ENCODE measurements at regions not wholly inside any gene's neighbourhood (a gene's known extent, or its start where the extent isn't known, plus 50 kb on each side); places are given as distances from the start of the nearest gene placed in this dataset.

- DNase-seq (ENCODE audit: low spot score): no peak
Measured at GRCh38 chr5:175388531-175388930, 55.5 kb downstream of the DRD1 start.

DNA sequence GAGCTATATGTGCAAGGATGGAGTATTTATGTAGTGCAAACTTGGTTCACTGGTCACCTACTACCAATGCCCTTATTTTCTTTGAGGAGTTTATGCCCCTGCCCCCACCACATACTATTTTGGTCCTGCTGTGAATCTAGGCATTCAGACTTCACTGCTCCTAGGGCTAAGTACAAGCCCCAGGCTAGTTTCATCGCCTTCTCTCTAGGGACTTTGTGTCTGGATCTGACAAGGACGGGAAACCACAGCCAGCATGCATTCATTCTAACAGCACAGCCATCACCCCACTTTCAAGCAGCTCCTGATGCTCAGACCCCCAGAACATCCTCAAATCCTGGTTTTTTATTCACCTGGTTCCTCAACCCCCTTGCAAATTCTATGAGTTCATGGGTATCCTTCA is 56.8 kb downstream of the DRD1 start:
- no peak for DNase-seq (ENCODE audit: low spot score)

DNA sequence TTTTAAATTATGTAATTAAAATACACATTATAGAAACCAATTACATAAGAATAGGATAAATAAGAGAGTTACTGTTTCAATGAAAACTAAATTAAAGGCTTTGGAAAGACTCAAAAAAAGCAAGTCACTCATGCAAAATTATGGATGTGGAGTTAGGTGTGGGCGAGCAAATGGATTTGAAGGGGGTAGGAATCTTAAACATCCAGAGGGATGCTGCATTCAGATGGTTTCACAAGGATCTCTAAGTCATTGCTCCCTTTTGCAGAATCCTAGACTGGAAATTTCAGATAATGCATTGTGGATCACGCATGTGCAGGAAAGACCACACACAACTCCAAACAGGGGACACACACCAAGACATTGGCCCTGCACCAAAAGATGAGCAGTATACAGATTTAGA is 57.5 kb downstream of the DRD1 start:
- no peak for DNase-seq (ENCODE audit: low spot score)

GRCh38 chr5:175385691-175386362 is 58.2 kb downstream of the DRD1 start:
- DNase-seq (ENCODE audit: low spot score): no peak

DNA sequence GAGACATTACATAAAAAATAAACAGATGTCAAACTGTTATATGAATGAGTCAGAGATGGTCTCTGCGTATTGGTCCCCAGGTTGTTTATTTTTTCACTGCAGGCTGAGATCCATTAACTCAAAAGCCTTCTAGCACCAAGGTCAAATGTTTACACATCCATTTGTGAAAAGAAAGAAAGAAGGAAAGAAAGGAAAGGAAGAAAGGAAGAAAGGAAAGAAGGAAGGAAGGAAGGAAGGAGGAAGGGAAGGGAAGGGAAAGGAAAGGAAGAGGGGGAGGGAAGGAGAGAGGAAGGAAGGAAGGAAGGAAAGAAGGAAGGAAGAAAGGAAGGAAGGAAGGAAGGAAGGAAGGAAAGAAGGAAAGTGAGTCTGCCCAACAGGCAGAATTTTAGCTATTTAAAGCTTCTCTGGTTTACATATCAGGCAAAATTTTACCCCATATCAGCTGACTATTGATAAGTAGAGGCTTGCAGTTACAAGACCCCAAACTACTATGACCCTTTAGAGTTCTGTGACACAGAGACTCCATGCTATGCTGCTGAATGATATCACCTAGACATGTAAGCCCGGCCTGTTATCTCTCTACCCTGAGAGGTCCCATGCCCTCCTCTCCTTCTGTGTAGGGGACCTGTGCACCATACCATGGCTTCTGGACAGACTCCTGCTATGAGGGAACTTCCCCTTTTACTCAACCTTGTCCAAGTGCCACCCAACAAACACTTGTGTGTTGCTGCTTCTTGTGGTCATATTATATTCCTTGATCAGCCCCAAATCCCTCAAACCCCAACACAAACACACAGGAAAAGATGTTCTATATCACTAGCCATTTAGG is 59.0 kb downstream of the DRD1 start:
- no peak for DNase-seq (ENCODE audit: low spot score)

DNA sequence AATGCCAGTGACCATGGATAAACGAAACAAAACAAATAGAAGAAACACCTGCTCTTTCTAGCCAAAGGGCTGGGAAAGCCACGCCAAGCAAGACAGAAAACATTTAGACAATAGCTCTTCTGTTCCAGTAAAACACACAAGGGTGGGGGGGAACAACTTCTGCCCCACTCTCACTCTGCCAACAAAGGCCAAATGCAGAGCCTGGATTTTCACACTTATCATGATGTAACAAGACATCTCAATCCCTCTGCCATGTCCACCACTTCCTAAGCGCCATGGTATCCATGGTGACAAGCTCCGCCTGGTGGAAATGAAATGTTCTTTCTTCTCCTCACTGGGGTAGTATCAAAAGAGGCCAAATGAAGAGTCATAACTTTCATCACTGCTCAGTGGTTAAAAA is 60.6 kb downstream of the DRD1 start:
- no peak for DNase-seq (ENCODE audit: low spot score)

DNA sequence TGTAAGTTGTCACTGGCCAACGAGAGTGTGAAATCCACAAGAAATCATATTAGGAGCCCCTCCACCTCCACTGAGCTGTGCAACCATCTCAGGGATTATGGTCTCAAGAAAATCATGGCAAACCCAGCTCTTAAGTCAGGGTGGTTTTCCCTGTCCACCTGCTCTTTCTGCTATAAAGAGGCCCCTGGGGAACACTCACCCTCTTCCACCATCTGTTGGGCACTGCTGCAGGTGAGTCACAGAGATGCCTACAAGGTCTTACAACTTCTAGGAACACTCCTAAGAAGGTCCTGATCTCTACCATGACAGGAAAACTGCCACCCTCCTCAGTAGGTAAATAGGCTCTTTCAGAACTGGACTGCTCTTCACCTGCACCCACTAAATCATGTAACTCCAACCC is 61.8 kb downstream of the DRD1 start:
- DNase-seq (ENCODE audit: low spot score): no peak

DNA sequence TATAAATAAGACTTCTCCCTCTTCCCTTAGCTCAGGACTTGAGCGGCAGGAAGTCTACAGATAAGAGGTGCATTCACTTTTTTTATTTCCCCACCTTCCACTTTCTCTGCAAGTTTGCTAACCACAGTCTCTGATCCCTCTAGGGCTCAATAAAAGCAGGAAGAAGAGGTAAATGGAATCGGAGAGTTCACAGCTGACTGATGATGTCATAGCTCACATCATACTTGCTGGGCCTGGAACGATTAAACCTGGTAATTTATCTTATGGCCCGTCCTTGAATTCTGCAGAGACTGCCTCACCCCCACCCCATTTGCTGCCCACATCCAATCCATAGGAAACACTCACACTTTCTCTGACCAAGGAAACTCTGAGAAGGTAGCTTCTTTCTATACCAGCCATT is 62.9 kb downstream of the DRD1 start:
- DNase-seq (ENCODE audit: low spot score): no peak

- no peak for DNase-seq (ENCODE audit: low spot score)
Measured at GRCh38 chr5:175380701-175381100, 63.3 kb downstream of the DRD1 start.

DNA sequence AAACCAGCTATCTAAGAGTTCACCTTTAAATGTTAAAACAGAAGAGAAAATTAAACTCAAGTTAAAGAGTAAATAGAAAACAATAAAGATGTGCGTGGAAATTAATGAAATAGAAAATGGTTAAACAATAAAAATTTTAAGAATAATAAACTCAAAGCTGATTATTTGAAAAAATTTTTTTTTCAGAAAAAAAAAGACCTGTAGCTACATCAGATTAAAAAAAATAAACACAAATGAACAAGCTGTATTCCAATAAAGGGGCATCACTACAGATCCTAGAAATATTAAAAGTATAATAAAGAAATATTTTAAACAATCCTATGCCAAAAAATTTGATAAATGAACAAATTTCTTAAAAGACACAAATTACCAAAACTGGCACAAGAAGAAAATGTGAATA is 64.1 kb downstream of the DRD1 start:
- DNase-seq (ENCODE audit: low spot score): no peak

DNA sequence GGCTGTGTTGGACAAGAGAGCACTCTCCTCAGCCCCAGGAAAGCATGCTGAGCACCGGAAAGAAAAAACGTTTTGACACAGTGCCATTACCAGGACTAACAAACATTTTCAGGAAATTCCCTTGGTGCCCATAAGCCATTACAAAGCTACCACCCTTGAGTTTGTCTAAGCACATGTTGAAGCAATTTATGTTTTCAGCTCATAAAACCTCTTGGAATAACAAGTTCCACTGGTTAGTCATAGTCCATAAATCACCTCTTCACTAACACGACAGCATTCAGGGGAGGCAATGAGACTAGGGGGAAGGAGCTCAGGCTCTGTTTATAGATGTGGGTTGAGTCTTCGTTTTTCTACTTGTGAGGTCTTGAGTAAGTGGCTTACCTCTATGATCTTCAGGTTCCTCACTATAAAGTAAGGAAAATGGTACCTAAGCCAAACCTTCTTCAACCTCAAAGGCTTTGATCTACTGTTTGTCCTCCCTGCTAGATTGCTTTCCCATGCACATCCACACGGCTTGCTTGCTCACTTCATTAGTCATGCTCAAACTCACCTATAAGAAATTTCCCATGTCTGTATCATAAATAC is 65.4 kb downstream of the DRD1 start:
- no peak for DNase-seq (ENCODE audit: low spot score)

GRCh38 chr5:175377816-175378215 is 66.2 kb downstream of the DRD1 start:
- no peak for DNase-seq (ENCODE audit: low spot score)

DNA sequence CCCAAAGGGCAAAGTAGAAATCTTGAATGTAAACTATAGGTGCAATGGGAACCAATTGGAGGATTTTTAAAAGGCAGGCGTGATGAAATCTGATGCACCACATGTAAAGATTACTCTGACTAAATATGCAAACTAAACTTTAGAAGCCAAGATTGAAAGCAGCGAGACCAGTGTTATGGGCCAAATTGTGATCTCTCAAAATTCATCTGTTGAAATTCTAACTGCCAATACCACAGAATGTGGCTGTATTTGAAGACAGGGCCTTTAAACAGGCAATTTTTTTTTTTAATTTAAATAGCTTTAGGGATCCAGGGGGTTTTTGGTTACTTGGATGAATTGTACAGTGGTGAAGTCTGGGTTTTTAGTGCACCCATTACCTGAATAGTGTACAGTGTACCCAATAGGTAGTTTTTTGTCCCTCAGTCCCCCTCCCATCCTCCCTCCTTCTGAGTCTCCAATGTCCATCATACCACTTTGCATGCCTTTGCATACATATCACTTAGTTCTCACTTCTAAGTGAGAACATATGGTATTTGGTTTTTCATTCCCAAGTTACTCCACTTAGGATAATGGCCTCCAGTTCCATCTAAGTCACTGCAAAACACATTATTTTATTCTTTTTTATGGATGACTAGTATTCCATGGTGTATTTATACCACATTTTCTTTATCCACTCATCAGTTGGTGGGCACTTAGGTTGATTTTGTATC is 69.7 kb downstream of the DRD1 start:
- DNase-seq (ENCODE audit: low spot score): no peak

GRCh38 chr5:175365866-175366265 is 78.1 kb downstream of the DRD1 start:
- DNase-seq (ENCODE audit: low spot score): no peak

- DNase-seq (ENCODE audit: low spot score): no peak
Measured at GRCh38 chr5:175363300-175363699, 80.7 kb downstream of the DRD1 start.

DNA sequence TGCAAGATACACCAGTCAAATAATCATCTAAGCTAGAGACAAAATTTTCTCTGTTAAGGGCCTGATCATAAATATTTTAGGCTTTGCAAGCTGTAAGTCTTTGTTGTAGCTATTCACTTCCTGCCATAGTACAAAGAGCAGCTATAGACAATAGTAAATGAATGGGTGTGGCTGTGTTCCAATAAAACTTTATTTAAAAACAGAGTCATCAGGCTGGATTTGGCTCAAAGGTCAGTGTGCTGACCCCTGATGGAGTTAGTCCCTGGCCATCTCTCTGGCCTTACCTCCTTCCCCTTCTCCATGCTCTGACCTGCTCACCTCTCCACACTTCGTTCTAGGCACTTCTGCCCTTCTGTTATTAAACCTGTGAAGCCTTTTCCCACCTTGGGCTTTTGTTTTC is 86.0 kb downstream of the DRD1 start:
- no peak for DNase-seq (ENCODE audit: low spot score)

GRCh38 chr5:175356428-175356827 is 87.6 kb downstream of the DRD1 start:
- no peak for DNase-seq (ENCODE audit: low spot score)

GRCh38 chr5:175354964-175355363 is 89.0 kb downstream of the DRD1 start:
- no peak for DNase-seq (ENCODE audit: low spot score)

DNA sequence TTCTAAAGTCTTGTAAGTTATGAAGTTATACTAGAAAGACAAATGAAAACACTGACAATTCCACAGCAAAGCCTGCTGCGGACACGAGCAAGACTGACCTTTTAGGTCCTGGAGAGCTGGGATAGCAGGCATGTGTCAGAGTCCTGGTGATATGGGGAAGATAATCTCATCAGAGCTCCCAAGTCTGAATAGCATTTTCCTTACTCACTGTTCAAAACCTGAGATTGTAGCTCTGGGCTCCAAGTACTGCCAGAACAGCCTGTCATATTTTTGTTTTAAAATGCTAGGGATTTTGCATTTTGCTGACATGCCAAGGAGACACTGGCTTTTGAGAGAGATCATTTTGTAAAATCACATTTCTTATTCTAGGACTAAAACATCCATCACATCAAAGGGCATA is 90.1 kb downstream of the DRD1 start:
- no peak for DNase-seq (ENCODE audit: low spot score)

DNA sequence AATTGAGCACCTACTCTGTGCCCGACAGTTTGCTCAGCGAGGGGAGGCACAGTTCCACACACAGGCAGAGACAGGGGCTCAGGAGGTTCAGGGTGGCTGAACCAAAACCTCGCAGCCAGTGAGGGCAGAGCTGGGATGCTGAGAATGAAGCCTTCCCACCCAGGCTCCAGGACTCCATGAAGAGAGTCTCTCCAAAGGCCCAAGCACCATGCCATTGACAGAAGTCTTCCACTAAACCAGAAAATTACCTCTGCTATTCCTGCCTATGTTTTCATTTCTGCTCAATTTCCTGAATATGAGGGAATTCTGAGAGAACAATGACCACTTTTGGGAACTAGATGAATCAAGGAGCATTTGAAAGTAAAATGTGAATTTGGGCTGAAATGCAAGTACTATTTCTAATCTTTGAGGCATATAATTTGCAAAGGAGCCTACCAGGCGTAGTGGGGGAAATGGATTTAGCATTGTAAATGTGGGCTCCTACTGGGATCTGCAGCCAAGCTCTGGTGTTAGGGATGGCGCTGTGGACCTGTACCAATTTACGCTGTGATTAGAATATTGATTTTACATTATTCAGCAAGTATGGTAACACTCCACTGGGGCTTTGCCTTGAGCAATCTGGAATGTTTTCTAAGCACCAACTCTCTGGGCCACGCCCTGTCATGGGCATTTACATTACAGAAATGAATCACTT is 91.9 kb downstream of the DRD1 start:
- no peak for DNase-seq (ENCODE audit: low spot score)

- DNase-seq (ENCODE audit: low spot score): no peak
Measured at GRCh38 chr5:175351126-175351525, 92.9 kb downstream of the DRD1 start.

GRCh38 chr5:175347931-175348330 is 96.1 kb downstream of the DRD1 start:
- DNase-seq (ENCODE audit: low spot score): no peak
